ENCODE measurements at regions not wholly inside any gene's neighbourhood (a gene's known extent, or its start where the extent isn't known, plus 50 kb on each side); places are given as distances from the start of the nearest gene placed in this dataset.

- no peak for TF ChIP-seq CTCF (IDR thresholded peaks at IDR 0.05 in 2 of 3, conservative IDR thresholded peaks at IDR 0.05 in 1 of 3; ENCODE audit: control insufficient read depth in 2 of 3, extremely low read depth in 1 of 3, insufficient read depth in 1 of 3, low read depth in 3 of 3, low read length in 3 of 3)
- no peak for TF ChIP-seq CHD1 (IDR thresholded peaks at IDR 0.05; ENCODE audit: low read depth, low read length)
- TF ChIP-seq ATF3 (IDR thresholded peaks at IDR 0.05; ENCODE audit: borderline replicate concordance, extremely low read depth, low read depth, low read length), result no peak
- TF ChIP-seq GABPA (IDR thresholded peaks at IDR 0.05; ENCODE audit: low read depth), result no peak
- TF ChIP-seq POLR2AphosphoS5 (IDR thresholded peaks at IDR 0.05; ENCODE audit: low read length), result no peak
- TF ChIP-seq POLR2A (IDR thresholded peaks at IDR 0.05; ENCODE audit: low read depth, low read length), result no peak
- no peak for TF ChIP-seq CHD4 (IDR thresholded peaks at IDR 0.05)
- no peak for TF ChIP-seq SMC3 (IDR thresholded peaks at IDR 0.05; ENCODE audit: borderline replicate concordance, low read length)
- TF ChIP-seq BCL11A (IDR thresholded peaks at IDR 0.05; ENCODE audit: low read depth, low read length), result no peak
- no peak for TF ChIP-seq BHLHE40 (IDR thresholded peaks at IDR 0.05; ENCODE audit: borderline replicate concordance in 1 of 2, low read depth in 2 of 2, low read length in 1 of 2)
Observed at GRCh38 chr10:104574427-104574826, 66.7 kb upstream of the SORCS3 start.

Data from GM12878 (cell line).